CD14-positive monocyte (primary cell): ENCODE measurements at regions not wholly inside any gene's neighbourhood (a gene's known extent, or its start where the extent isn't known, plus 50 kb on each side); places are given as distances from the start of the nearest gene placed in this dataset.

ENCODE experiments used
- DNase-seq, 3 donors: peaks; one replicate each; pipeline ENCODE4 v3.0.0-alpha.2; 2011 to 2022
- H2AFZ ChIP-seq: 2 replicates; pipeline ENCODE4 v1.6.0; 2012; ENCODE audit warnings: mild to moderate bottlenecking, low read depth, low read length, inconsistent platforms; ENCODE audit not compliant: insufficient read depth, poor library complexity, severe bottlenecking
- H3K27ac ChIP-seq, 2 donors: 1 replicate in 1 of 2; 2 replicates in 1 of 2; pipeline ENCODE4 v1.5.1; 2012 to 2013; ENCODE audit warnings: low read length in 2 of 2, control low read depth in 1 of 2, inconsistent platforms in 1 of 2, low read depth in 1 of 2, mild to moderate bottlenecking in 1 of 2
- H3K27me3 ChIP-seq, 2 donors: one replicate each; pipeline versions ENCODE4 v1.6.0 to v1.6.1; 2011 to 2013; ENCODE audit warnings: low read length in 2 of 2; ENCODE audit not compliant: control insufficient read depth in 2 of 2, insufficient read depth in 2 of 2
- H3K36me3 ChIP-seq, 2 donors: replicated peaks in 1 of 2; 1 replicate in 1 of 2; 2 replicates in 1 of 2; pipeline versions ENCODE4 v1.5.1 to v1.6.1; 2012 to 2013; ENCODE audit warnings: low read length in 2 of 2, control low read depth in 1 of 2, inconsistent platforms in 1 of 2, mild to moderate bottlenecking in 1 of 2; ENCODE audit not compliant: insufficient read depth in 2 of 2, control insufficient read depth in 1 of 2
- H3K4me1 ChIP-seq, 2 donors: 1 replicate in 1 of 2; 2 replicates in 1 of 2; pipeline versions ENCODE4 v1.5.1 to v1.6.1; 2012 to 2013; ENCODE audit warnings: low read length in 2 of 2, control low read depth in 1 of 2, inconsistent platforms in 1 of 2, mild to moderate bottlenecking in 1 of 2, moderate library complexity in 1 of 2; ENCODE audit not compliant: insufficient read depth in 2 of 2, control insufficient read depth in 1 of 2
- H3K4me2 ChIP-seq: replicated peaks from 2 replicates; pipeline ENCODE3; 2012; ENCODE audit warnings: low read length, moderate library complexity, mild to moderate bottlenecking; ENCODE audit not compliant: poor library complexity, severe bottlenecking; ENCODE audit errors: extremely low read depth
- H3K4me3 ChIP-seq, 3 experiments: fragments of 200-600 bp in 1 of 3; sonication (generic) in 1 of 3; replicated peaks in 1 of 3; 1 replicate in 2 of 3; 2 replicates in 1 of 3; pipeline ENCODE4 v1.5.1; 2011 to 2013; ENCODE audit warnings: low read length in 3 of 3, mild to moderate bottlenecking in 3 of 3, control low read depth in 2 of 3, low read depth in 2 of 3, inconsistent platforms in 1 of 3, moderate library complexity in 1 of 3
- H3K79me2 ChIP-seq: 2 replicates; pipeline ENCODE4 v1.6.0; 2012; ENCODE audit warnings: mild to moderate bottlenecking, control low read depth, inconsistent platforms, low read length, moderate library complexity; ENCODE audit not compliant: insufficient read depth
- H3K9ac ChIP-seq: 2 replicates; pipeline ENCODE4 v1.6.0; 2017; ENCODE audit warnings: low read length, mild to moderate bottlenecking; ENCODE audit not compliant: insufficient read depth, poor library complexity, severe bottlenecking
- H3K9me3 ChIP-seq, 2 donors: replicated peaks in 1 of 2; 1 replicate in 1 of 2; 2 replicates in 1 of 2; pipeline versions ENCODE4 v1.5.1 to v1.6.1; 2012 to 2013; ENCODE audit warnings: low read length in 2 of 2, control low read depth in 1 of 2; ENCODE audit not compliant: control insufficient read depth in 1 of 2, insufficient read depth in 1 of 2
- H4K20me1 ChIP-seq: 2 replicates; pipeline ENCODE4 v1.6.0; 2012; ENCODE audit warnings: mild to moderate bottlenecking, low read length, control low read depth, moderate library complexity; ENCODE audit not compliant: insufficient read depth
- H3K27ac Mint-ChIP-seq, 7 donors: one replicate each; pipeline ENCODE4 v1.8.0; 2020; ENCODE audit warnings: mild to moderate bottlenecking in 7 of 7, mixed read lengths in 7 of 7, moderate library complexity in 6 of 7, inconsistent platforms in 2 of 7
- H3K27me3 Mint-ChIP-seq, 3 donors: one replicate each; pipeline ENCODE4 v1.8.0; 2021 to 2022; ENCODE audit warnings: low read depth in 3 of 3, mild to moderate bottlenecking in 3 of 3, mixed read lengths in 3 of 3, moderate library complexity in 3 of 3, inconsistent platforms in 1 of 3
- H3K36me3 Mint-ChIP-seq, 2 donors: one replicate each; pipeline ENCODE4 v1.8.0; 2020; ENCODE audit warnings: mixed read lengths in 2 of 2, inconsistent platforms in 1 of 2, mild to moderate bottlenecking in 1 of 2
- H3K4me1 Mint-ChIP-seq: one replicate; pipeline ENCODE4 v1.8.0; 2020; ENCODE audit warnings: mild to moderate bottlenecking, mixed read lengths
- H3K4me3 Mint-ChIP-seq, 2 donors: one replicate each; pipeline ENCODE4 v1.8.0; 2020; ENCODE audit warnings: mild to moderate bottlenecking in 2 of 2, mixed read lengths in 2 of 2, moderate library complexity in 1 of 2
- H3K9me3 Mint-ChIP-seq, 7 donors: one replicate each; pipeline ENCODE4 v1.8.0; 2020 to 2022; ENCODE audit warnings: mixed read lengths in 7 of 7, mild to moderate bottlenecking in 6 of 7, moderate library complexity in 6 of 7, inconsistent platforms in 2 of 7
- WGBS: methylation state at CpG from one replicate; pipeline ENCODE4 v1.1.5; 2013; ENCODE audit warnings: missing lambda C conversion rate; ENCODE audit not compliant: insufficient coverage; 5-methylcytosine and 5-hydroxymethylcytosine counted together
- intact Hi-C, 2 donors: fragments of 100-400 bp; cut with micrococcal nuclease; formaldehyde crosslinking; loops; one replicate each; pipeline versions ENCODE4 v1.15.0 to v1.15.1; 2023
- TF ChIP-seq, protein P1 (sequence below): fragments of 200-600 bp; IDR thresholded peaks from one replicate; pipeline ENCODE4 v1.8.0; 2022; ENCODE audit warnings: antibody characterized with exemption, mild to moderate bottlenecking

DNA sequence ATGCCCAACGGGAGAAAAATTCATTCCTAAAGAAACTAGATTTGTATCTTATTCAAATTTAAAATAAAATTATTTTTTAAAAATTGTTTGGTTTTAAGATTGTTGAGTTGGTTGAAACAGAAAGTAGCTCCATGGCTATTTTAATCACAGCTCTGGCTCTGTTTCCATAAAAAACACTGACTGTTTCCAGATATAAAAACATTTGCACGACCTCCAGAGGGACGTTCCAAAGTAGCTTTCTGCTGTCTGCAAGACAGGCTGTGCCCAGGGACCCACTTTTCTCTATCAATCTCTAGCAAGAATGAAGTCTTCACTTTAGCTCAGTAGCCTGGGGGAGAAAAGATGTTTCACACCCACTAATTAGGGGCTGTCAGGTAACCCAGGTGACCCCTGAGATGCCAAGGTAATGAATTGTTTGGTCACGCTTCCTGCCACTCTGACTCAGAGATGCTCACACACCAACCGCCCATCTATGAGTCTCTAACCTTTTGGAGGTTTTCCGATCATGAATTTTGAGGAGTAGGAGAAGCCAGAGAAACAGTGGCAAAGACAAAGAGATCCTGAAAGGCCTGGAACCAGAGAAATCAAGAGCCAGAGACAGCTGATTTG lies 220.1 kb upstream of the SOX9 start:
- intact Hi-C loops: no loop called here
- H3K36me3 Mint-ChIP-seq: no peaks in the 10 kb centered on the region
- peaks cover 0 to 3% of the 10 kb centered on the region in 2 donors for H3K9me3 ChIP-seq
- no peak overlapping the region for H3K4me2 ChIP-seq
- no peak overlapping the region for H3K27ac Mint-ChIP-seq
- H3K36me3 ChIP-seq: no peaks in the 10 kb centered on the region
- DNase-seq: no peak
- H3K27me3 ChIP-seq: no peaks in the 10 kb centered on the region
- no peak overlapping the region for H3K4me3 ChIP-seq
- peaks cover 0 to 2% (median 1%) of the 10 kb centered on the region in 3 donors for H3K27me3 Mint-ChIP-seq
- no peak overlapping the region for H3K4me3 Mint-ChIP-seq
- H2AFZ ChIP-seq: no peak overlapping the region
- no peaks in the 10 kb centered on the region for H3K79me2 ChIP-seq
- no peak overlapping the region for H3K27ac ChIP-seq
- no peaks in the 10 kb centered on the region for H4K20me1 ChIP-seq
- H3K9ac ChIP-seq: no peak overlapping the region
- 93% methylated on average over 2 of the region's 6 CpGs for WGBS
- H3K4me1 Mint-ChIP-seq: no peaks in the 10 kb centered on the region
- peaks cover 8 to 18% (median 10%) of the 10 kb centered on the region in 7 donors for H3K9me3 Mint-ChIP-seq
- TF ChIP-seq, protein P1, sequence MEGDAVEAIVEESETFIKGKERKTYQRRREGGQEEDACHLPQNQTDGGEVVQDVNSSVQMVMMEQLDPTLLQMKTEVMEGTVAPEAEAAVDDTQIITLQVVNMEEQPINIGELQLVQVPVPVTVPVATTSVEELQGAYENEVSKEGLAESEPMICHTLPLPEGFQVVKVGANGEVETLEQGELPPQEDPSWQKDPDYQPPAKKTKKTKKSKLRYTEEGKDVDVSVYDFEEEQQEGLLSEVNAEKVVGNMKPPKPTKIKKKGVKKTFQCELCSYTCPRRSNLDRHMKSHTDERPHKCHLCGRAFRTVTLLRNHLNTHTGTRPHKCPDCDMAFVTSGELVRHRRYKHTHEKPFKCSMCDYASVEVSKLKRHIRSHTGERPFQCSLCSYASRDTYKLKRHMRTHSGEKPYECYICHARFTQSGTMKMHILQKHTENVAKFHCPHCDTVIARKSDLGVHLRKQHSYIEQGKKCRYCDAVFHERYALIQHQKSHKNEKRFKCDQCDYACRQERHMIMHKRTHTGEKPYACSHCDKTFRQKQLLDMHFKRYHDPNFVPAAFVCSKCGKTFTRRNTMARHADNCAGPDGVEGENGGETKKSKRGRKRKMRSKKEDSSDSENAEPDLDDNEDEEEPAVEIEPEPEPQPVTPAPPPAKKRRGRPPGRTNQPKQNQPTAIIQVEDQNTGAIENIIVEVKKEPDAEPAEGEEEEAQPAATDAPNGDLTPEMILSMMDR: no peak
- H3K4me1 ChIP-seq: no peaks in the 10 kb centered on the region

DNA sequence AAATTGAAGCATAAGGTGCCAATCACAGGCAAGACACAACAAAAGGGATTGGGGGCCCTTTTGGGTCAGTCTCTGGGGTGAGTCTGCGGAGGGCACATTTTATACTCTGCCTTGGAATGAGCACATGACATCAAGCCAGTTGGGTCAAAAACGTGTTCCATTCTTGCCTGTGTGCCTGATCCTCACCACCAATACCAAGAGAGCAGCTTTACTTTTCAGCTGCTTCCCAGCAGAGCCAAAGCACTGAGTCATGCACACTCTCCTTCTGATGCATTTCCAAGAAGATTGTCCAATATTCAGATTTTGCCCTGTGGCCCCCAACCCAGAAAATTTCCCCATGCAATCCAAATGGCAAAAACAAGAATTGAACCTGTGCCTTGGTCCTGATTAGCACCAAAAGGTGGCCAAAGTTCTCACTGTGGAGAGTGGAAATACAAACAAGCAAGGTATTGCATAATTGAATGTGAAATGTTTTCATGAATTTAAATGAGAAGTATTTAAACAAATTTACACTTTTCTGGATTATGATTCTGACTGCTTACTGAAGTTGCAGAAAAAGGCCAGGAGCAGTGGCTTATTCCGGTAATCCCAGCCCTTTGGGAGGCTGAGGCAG lies 217.8 kb upstream of the SOX9 start:
- no peak overlapping the region for H3K27ac Mint-ChIP-seq
- no peak overlapping the region for H3K4me2 ChIP-seq
- no peaks in the 10 kb centered on the region for H3K27me3 ChIP-seq
- H3K79me2 ChIP-seq: no peaks in the 10 kb centered on the region
- no peak overlapping the region for H3K4me3 Mint-ChIP-seq
- peaks cover 0 to 3% of the 10 kb centered on the region in 2 donors for H3K9me3 ChIP-seq
- no peaks in the 10 kb centered on the region for H3K36me3 ChIP-seq
- no peak overlapping the region for H3K27ac ChIP-seq
- H3K27me3 Mint-ChIP-seq: peaks cover 0 to 2% (median 1%) of the 10 kb centered on the region in 3 donors
- TF ChIP-seq, protein P1: no peak
- no peaks in the 10 kb centered on the region for H3K4me1 ChIP-seq
- H2AFZ ChIP-seq: no peak overlapping the region
- intact Hi-C loops: no loop called here
- no peaks in the 10 kb centered on the region for H4K20me1 ChIP-seq
- no peak for DNase-seq
- H3K9me3 Mint-ChIP-seq: peaks cover under 1 to 11% (median 5%) of the 10 kb centered on the region in 7 donors
- H3K9ac ChIP-seq: no peak overlapping the region
- H3K36me3 Mint-ChIP-seq: no peaks in the 10 kb centered on the region
- no peaks in the 10 kb centered on the region for H3K4me1 Mint-ChIP-seq
- H3K4me3 ChIP-seq: no peak overlapping the region
- 67% methylated on average over 2 of the region's 3 CpGs for WGBS
